Omental fat pad (tissue), 3 donors: ENCODE measurements at regions not wholly inside any gene's neighbourhood (a gene's known extent, or its start where the extent isn't known, plus 50 kb on each side); places are given as distances from the start of the nearest gene placed in this dataset.

Experiments
- ATAC-seq: fragments of 150-250 bp; one replicate; pipeline ENCODE4 v1.9.1; 2016; ENCODE audit warnings: mild to moderate bottlenecking, moderate library complexity; ENCODE audit not compliant: low FRiP score
- DNase-seq: peaks from one replicate; pipeline ENCODE4 v3.0.0-alpha.2; 2019; ENCODE audit warnings: low spot score
- CTCF ChIP-seq, 3 donors: fragments of 450-650 bp; IDR thresholded peaks; one replicate each; pipeline ENCODE4 v1.5.1; 2016 to 2017; ENCODE audit warnings: antibody characterized with exemption in 3 of 3, mild to moderate bottlenecking in 3 of 3, moderate library complexity in 2 of 3

- TF ChIP-seq CTCF (IDR thresholded peaks at IDR 0.05): no peak
- no peak for ATAC-seq
Measured at GRCh38 chr12:59886131-59886733, 290.4 kb downstream of the SLC16A7 start.

GRCh38 chr12:59887178-59887577 is 291.3 kb downstream of the SLC16A7 start:
- no peak for DNase-seq
- ATAC-seq: no peak
- no peak for TF ChIP-seq CTCF (IDR thresholded peaks at IDR 0.05)

More at GRCh38 chr12:59886131-59886733, 290.4 kb downstream of the SLC16A7 start:
- DNase-seq: no peak

- TF ChIP-seq CTCF (IDR thresholded peaks at IDR 0.05): no peak
- ATAC-seq: no peak
- DNase-seq: no peak
Measured at GRCh38 chr12:59890896-59891579, 295.2 kb downstream of the SLC16A7 start.

GRCh38 chr12:59895166-59895775 is 299.4 kb downstream of the SLC16A7 start:
- no peak for DNase-seq
- TF ChIP-seq CTCF (IDR thresholded peaks at IDR 0.05): no peak
- no peak for ATAC-seq

- TF ChIP-seq CTCF (IDR thresholded peaks at IDR 0.05): no peak
- ATAC-seq: no peak
- no peak for DNase-seq
Measured at GRCh38 chr12:59904874-59905521, 309.2 kb downstream of the SLC16A7 start.

GRCh38 chr12:59911516-59911915 is 315.7 kb downstream of the SLC16A7 start:
- TF ChIP-seq CTCF (IDR thresholded peaks at IDR 0.05): no peak
- ATAC-seq: no peak

More at GRCh38 chr12:59911516-59911915, 315.7 kb downstream of the SLC16A7 start:
- no peak for DNase-seq
